SU-DHL-6 (cell line): ENCODE measurements at regions not wholly inside any gene's neighbourhood (a gene's known extent, or its start where the extent isn't known, plus 50 kb on each side); places are given as distances from the start of the nearest gene placed in this dataset.

ENCODE experiments used
- H2AFZ ChIP-seq: fragments of 200-600 bp; sonication (generic); 2 replicates; pipeline ENCODE4 v1.6.1; 2014; ENCODE audit warnings: low read depth, mild to moderate bottlenecking, moderate library complexity, mixed read lengths, antibody characterized with exemption, low read length; ENCODE audit not compliant: severe bottlenecking
- H3F3A ChIP-seq: fragments of 200-600 bp; shearing (Covaris generic); 2 replicates; pipeline ENCODE4 v1.6.0; 2016; ENCODE audit warnings: antibody characterized with exemption, mild to moderate bottlenecking; ENCODE audit not compliant: insufficient read depth
- H3K27ac ChIP-seq: fragments of 200-600 bp; sonication (generic); 2 replicates; pipeline ENCODE4 v1.5.1; 2016; ENCODE audit warnings: low read depth, mild to moderate bottlenecking, low read length, moderate library complexity, mixed read lengths
- H3K27me3 ChIP-seq: fragments of 200-600 bp; sonication (generic), shearing (Covaris generic); 2 replicates; pipeline ENCODE4 v1.6.0; 2014; ENCODE audit warnings: mild to moderate bottlenecking, low read length
- H3K36me3 ChIP-seq: fragments of 200-600 bp; sonication (generic); 2 replicates; pipeline ENCODE4 v1.6.1; 2014; ENCODE audit warnings: mild to moderate bottlenecking, low read length, mixed read lengths
- H3K4me2 ChIP-seq: fragments of 300-600, 200-600 bp; shearing (Covaris generic), sonication (generic); 2 replicates; pipeline ENCODE4 v1.6.0; 2014; ENCODE audit warnings: low read length, low read depth, mild to moderate bottlenecking; ENCODE audit not compliant: poor library complexity, severe bottlenecking
- H3K4me3 ChIP-seq: fragments of 200-600 bp; sonication (generic); 2 replicates; pipeline ENCODE4 v1.5.1; 2014; ENCODE audit warnings: antibody characterized with exemption, low read length, mild to moderate bottlenecking, mixed read lengths; ENCODE audit not compliant: insufficient read depth, poor library complexity, severe bottlenecking
- H3K79me2 ChIP-seq: fragments of 200-600 bp; sonication (generic); 2 replicates; pipeline ENCODE4 v1.6.1; 2014; ENCODE audit warnings: mild to moderate bottlenecking, low read length, moderate library complexity; ENCODE audit not compliant: insufficient read depth
- H3K9ac ChIP-seq: fragments of 200-600 bp; sonication (generic); 2 replicates; pipeline ENCODE4 v1.7.0; 2014; ENCODE audit warnings: mild to moderate bottlenecking, low read length
- H3K9me2 ChIP-seq: fragments of 200-600 bp; sonication (generic); replicated peaks from 2 replicates; pipeline ENCODE4 v1.6.1; 2014; ENCODE audit warnings: low read length; ENCODE audit not compliant: insufficient read depth
- H3K9me3 ChIP-seq: fragments of 200-600 bp; sonication (generic); 2 replicates; pipeline ENCODE4 v1.6.1; 2014; ENCODE audit warnings: low read length, mixed read lengths; ENCODE audit not compliant: insufficient read depth
- H4K20me1 ChIP-seq: fragments of 200-600 bp; sonication (generic); 2 replicates; pipeline ENCODE4 v1.6.1; 2014; ENCODE audit warnings: low read depth, mild to moderate bottlenecking, antibody characterized with exemption, low read length, moderate library complexity, mixed read lengths
- EZH2phosphoT487 ChIP-seq: fragments of 200-600 bp; sonication (generic), shearing (Covaris generic); conservative IDR thresholded peaks from 2 replicates; pipeline ENCODE4 v1.6.1; 2018; ENCODE audit warnings: mild to moderate bottlenecking, antibody characterized with exemption, low read length, moderate library complexity, mixed read lengths
- TF ChIP-seq, protein P1 (sequence below): fragments of 200-600 bp; sonication (generic); IDR thresholded peaks from one replicate; pipeline ENCODE4 v1.5.1; 2017; ENCODE audit warnings: antibody characterized with exemption, mild to moderate bottlenecking, low read length, moderate library complexity; ENCODE audit not compliant: insufficient read depth, poor library complexity, severe bottlenecking

DNA sequence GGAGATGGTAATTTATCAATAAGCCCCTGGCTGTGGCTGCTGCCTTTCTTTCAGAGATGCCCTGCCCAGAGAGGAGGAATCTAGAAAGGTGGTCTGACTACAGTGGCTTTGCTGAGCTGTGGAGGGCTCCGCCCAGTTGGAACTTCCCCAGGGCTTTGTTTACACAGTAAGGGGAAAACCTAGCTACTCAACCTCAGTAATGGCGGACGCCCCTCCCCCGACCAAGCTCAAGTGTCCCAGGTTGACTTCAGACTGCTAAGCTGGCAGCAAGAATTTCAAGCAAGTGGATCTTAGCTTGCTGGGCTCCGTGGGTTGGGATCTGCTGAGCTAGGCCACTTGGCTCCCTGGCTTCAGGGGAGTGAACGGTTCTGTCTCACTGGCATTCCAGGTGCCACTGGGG, 865.4 kb upstream of the ACO1 start:
- no peaks in the 10 kb centered on the region for H3K36me3 ChIP-seq
- H3K27me3 ChIP-seq, result no peaks in the 10 kb centered on the region
- peak overlapping the region; percentile 28 for H2AFZ ChIP-seq
- H3K27ac ChIP-seq, result no peak overlapping the region
- no peaks in the 10 kb centered on the region for H3F3A ChIP-seq
- H3K4me3 ChIP-seq, result no peak overlapping the region
- no peak overlapping the region for H3K4me2 ChIP-seq
- no peaks in the 10 kb centered on the region for H3K9me2 ChIP-seq
- H3K9me3 ChIP-seq, result no peaks in the 10 kb centered on the region
- H4K20me1 ChIP-seq, result no peaks in the 10 kb centered on the region
- TF ChIP-seq EZH2phosphoT487, result no peak
- TF ChIP-seq, protein P1, sequence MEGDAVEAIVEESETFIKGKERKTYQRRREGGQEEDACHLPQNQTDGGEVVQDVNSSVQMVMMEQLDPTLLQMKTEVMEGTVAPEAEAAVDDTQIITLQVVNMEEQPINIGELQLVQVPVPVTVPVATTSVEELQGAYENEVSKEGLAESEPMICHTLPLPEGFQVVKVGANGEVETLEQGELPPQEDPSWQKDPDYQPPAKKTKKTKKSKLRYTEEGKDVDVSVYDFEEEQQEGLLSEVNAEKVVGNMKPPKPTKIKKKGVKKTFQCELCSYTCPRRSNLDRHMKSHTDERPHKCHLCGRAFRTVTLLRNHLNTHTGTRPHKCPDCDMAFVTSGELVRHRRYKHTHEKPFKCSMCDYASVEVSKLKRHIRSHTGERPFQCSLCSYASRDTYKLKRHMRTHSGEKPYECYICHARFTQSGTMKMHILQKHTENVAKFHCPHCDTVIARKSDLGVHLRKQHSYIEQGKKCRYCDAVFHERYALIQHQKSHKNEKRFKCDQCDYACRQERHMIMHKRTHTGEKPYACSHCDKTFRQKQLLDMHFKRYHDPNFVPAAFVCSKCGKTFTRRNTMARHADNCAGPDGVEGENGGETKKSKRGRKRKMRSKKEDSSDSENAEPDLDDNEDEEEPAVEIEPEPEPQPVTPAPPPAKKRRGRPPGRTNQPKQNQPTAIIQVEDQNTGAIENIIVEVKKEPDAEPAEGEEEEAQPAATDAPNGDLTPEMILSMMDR, result no peak
- no peaks in the 10 kb centered on the region for H3K79me2 ChIP-seq
- no peak overlapping the region for H3K9ac ChIP-seq

DNA sequence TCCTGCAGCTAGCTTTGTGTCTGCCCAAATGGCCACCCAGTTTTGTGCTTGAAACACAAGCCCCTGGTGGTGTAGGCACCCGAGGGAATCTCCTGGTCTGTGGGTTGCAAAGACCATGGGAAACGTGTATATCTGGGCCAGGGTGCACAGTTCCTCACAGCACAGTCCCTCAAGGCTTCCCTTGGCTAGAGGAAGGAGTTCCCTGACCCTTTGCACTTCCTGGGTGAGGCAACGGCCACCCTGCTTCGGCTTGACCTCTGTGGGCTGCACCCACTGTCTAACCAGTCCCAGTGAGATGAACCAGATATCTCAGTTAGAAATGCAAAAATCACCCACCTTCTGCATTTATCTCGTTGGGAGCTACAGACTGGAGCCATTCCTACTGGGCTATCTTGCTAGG, 865.0 kb upstream of the ACO1 start:
- no peaks in the 10 kb centered on the region for H3K27me3 ChIP-seq
- H3K79me2 ChIP-seq, result no peaks in the 10 kb centered on the region
- H3K27ac ChIP-seq, result no peak overlapping the region
- no peaks in the 10 kb centered on the region for H3K9me2 ChIP-seq
- H3K36me3 ChIP-seq, result no peaks in the 10 kb centered on the region
- H3K9ac ChIP-seq, result no peak overlapping the region
- no peaks in the 10 kb centered on the region for H3K9me3 ChIP-seq
- no peak overlapping the region for H3K4me3 ChIP-seq
- TF ChIP-seq, protein P1, result no peak
- no peak for TF ChIP-seq EZH2phosphoT487
- H3F3A ChIP-seq, result no peaks in the 10 kb centered on the region
- peak overlapping the region; percentile 28 for H2AFZ ChIP-seq
- no peaks in the 10 kb centered on the region for H4K20me1 ChIP-seq
- H3K4me2 ChIP-seq, result no peak overlapping the region

DNA sequence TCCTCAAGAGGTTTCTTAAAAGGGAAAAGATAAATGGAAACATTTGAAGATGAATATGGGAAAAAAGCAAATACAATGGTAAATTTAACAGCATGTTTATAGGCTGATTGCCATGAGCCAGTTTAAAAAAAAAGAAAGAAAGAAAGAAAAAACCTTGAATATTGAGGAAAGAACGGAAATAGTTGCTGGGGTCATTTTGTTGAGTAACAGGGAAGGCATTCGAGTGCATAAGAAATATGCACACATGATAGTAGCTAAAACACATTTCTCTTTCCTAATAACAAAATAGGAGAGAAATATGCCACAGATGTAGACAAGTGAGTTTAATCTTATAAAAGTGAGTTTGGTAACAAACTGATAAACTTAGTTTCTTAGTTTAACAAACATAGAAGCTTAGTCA, 864.6 kb upstream of the ACO1 start:
- Histone ChIP-seq H3K9me3 (no peaks in the 10 kb centered on the region), H3K9me2 (no peaks in the 10 kb centered on the region), H3F3A (no peaks in the 10 kb centered on the region), H3K4me3 (no peak overlapping the region), H4K20me1 (no peaks in the 10 kb centered on the region), H3K79me2 (no peaks in the 10 kb centered on the region), H3K27me3 (no peaks in the 10 kb centered on the region), H3K27ac (no peak overlapping the region), H3K36me3 (no peaks in the 10 kb centered on the region), H3K9ac (no peak overlapping the region), H3K4me2 (no peak overlapping the region), H2AFZ (peak overlapping the region; percentile 1)
- TF ChIP-seq, protein P1, result no peak
- no peak for TF ChIP-seq EZH2phosphoT487
